Testis (tissue), 2 donors: ENCODE measurements at regions not wholly inside any gene's neighbourhood (a gene's known extent, or its start where the extent isn't known, plus 50 kb on each side); places are given as distances from the start of the nearest gene placed in this dataset.

Source experiments
- CTCF ChIP-seq, 3 experiments: fragments of 450-650 bp in 2 of 3; fragments of 200-600 bp in 1 of 3; sonication (generic) in 1 of 3; IDR thresholded peaks; one replicate each; pipeline ENCODE4 v1.5.1; 2016 to 2019; ENCODE audit warnings: antibody characterized with exemption in 3 of 3, mild to moderate bottlenecking in 2 of 3, moderate library complexity in 1 of 3
- POLR2A ChIP-seq: fragments of 450-650 bp; IDR thresholded peaks from one replicate; pipeline ENCODE4 v1.6.1; 2017; ENCODE audit warnings: antibody characterized with exemption, mild to moderate bottlenecking, moderate library complexity

GRCh38 chr13:87208636-87209035 lies 462.5 kb upstream of the SLITRK5 start:
- TF ChIP-seq CTCF (IDR thresholded peaks at IDR 0.05) (no peak), POLR2A (no peak)
